ENCODE measurements at regions not wholly inside any gene's neighbourhood (a gene's known extent, or its start where the extent isn't known, plus 50 kb on each side); places are given as distances from the start of the nearest gene placed in this dataset.

DNA sequence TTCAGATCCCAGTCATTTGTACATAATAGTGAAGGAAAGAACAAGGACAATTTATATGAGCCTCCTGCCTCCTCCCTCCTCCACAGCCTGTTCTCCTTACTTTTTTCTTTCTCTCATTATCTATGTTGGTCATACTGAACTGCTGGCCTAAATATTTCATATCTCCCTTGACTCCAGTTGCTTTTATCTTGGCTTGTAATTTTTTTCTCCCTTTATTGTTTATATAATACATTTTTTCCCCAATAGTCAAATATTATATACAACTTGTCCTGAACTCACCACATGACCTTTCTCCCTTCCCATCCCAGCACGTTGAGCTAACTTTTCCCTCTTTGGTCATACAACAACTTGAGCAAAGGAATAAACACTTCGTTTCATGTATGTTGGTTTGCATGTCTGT, 752.1 kb downstream of the LTN1 start:
- TF ChIP-seq TCF12 (IDR thresholded peaks at IDR 0.05; ENCODE audit: low read depth) = no peak
- no peak for TF ChIP-seq FOXM1 (IDR thresholded peaks at IDR 0.05; ENCODE audit: borderline replicate concordance, low read depth)
- no peak for TF ChIP-seq CREB1 (IDR thresholded peaks at IDR 0.05; ENCODE audit: low read depth)

DNA sequence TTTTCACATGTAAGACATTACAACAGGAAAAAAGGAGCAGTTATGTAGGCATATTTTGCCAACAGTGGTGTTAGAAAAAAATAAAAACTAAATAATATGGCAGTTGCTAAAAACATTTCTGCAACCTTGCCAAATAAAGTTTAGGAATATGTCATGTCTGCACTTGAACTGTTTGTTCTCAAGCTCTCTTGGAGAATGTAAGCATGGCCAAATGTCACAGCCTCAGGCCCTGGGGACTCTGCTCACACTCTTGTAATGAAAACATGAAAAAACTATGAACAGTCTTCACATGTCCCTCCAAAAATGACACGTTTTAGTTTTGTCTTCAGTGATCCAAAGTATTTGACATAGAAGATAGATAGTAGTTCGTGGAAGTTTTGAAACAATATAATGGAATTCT, 753.3 kb downstream of the LTN1 start:
- TF ChIP-seq TCF12 (IDR thresholded peaks at IDR 0.05; ENCODE audit: low read depth) = no peak
- no peak for TF ChIP-seq EGR1 (IDR thresholded peaks at IDR 0.05)
- TF ChIP-seq, protein P1, sequence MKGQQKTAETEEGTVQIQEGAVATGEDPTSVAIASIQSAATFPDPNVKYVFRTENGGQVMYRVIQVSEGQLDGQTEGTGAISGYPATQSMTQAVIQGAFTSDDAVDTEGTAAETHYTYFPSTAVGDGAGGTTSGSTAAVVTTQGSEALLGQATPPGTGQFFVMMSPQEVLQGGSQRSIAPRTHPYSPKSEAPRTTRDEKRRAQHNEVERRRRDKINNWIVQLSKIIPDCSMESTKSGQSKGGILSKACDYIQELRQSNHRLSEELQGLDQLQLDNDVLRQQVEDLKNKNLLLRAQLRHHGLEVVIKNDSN (IDR thresholded peaks at IDR 0.05) = no peak
- no peak for TF ChIP-seq FOXM1 (IDR thresholded peaks at IDR 0.05; ENCODE audit: borderline replicate concordance, low read depth)
- TF ChIP-seq EP300 (IDR thresholded peaks at IDR 0.05; ENCODE audit: borderline replicate concordance) = no peak

DNA sequence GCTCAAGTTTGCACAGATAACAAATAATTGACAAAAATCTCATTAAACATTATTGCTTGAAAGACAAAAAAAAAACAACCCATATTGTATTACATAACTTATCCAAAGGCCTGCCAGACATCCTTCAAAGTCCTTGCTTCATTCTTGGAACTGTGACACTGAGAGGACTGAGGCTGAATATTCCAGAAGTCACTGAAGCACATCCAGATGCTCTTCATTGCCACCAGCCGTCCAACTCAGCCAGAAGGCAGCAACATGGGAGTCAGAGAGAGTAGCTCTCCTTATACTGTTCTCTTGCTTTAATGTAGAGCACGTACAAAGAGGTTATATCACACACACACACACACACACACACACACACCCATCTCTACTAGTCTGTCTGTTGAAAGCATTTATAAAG, 755.0 kb downstream of the LTN1 start:
- TF ChIP-seq, protein P2, sequence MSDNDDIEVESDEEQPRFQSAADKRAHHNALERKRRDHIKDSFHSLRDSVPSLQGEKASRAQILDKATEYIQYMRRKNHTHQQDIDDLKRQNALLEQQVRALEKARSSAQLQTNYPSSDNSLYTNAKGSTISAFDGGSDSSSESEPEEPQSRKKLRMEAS (IDR thresholded peaks at IDR 0.05) = no peak
- TF ChIP-seq ZBTB7A (IDR thresholded peaks at IDR 0.05; ENCODE audit: low read depth) (no peak), YY1 (IDR thresholded peaks at IDR 0.05; ENCODE audit: low read depth) (no peak), RAD21 (IDR thresholded peaks at IDR 0.05; ENCODE audit: low read depth) (no peak)
- TF ChIP-seq, protein P1 (IDR thresholded peaks at IDR 0.05) = no peak
- TF ChIP-seq, protein P3, sequence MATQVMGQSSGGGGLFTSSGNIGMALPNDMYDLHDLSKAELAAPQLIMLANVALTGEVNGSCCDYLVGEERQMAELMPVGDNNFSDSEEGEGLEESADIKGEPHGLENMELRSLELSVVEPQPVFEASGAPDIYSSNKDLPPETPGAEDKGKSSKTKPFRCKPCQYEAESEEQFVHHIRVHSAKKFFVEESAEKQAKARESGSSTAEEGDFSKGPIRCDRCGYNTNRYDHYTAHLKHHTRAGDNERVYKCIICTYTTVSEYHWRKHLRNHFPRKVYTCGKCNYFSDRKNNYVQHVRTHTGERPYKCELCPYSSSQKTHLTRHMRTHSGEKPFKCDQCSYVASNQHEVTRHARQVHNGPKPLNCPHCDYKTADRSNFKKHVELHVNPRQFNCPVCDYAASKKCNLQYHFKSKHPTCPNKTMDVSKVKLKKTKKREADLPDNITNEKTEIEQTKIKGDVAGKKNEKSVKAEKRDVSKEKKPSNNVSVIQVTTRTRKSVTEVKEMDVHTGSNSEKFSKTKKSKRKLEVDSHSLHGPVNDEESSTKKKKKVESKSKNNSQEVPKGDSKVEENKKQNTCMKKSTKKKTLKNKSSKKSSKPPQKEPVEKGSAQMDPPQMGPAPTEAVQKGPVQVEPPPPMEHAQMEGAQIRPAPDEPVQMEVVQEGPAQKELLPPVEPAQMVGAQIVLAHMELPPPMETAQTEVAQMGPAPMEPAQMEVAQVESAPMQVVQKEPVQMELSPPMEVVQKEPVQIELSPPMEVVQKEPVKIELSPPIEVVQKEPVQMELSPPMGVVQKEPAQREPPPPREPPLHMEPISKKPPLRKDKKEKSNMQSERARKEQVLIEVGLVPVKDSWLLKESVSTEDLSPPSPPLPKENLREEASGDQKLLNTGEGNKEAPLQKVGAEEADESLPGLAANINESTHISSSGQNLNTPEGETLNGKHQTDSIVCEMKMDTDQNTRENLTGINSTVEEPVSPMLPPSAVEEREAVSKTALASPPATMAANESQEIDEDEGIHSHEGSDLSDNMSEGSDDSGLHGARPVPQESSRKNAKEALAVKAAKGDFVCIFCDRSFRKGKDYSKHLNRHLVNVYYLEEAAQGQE (IDR thresholded peaks at IDR 0.05; ENCODE audit: low read depth) = no peak

DNA sequence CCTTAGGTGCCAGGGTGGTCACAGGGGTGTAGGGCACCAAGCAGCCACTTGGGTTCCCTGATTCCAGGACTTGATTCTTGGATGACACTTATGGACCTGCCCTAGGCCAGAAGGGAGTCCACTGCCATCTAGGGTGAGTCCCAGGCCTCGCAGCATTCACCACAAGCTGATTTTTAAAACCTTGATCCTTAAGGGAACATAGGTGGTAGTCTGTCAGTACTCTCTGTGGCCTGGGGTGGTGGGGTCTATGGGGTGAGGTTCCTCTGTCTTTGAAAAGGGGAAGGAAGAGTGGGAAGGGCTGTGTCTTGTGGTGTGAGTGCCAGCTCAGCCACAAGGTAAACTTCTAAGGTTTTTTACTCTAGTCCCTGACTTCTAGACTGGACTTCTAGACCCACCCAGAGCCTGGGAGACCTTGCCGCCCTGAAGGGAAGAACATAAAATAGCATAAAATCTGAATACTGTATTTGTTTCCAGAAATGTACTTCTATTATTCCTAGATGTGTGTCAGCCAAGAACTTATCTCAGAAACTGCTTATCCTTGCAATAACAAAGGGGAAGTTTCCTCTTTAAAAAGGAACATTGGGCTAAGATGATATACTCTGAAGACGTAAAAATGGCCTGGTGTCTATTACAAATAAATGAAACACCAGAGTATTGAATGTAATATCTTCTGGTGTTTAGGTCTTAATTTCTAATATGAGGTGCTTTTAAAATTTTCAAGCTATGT, 757.3 kb downstream of the LTN1 start:
- TF ChIP-seq TAF1 (IDR thresholded peaks at IDR 0.05; ENCODE audit: low read depth) (no peak), TEAD4 (IDR thresholded peaks at IDR 0.05) (no peak), EGR1 (IDR thresholded peaks at IDR 0.05) (no peak), CEBPB (IDR thresholded peaks at IDR 0.05) (no peak), EP300 (IDR thresholded peaks at IDR 0.05; ENCODE audit: borderline replicate concordance) (no peak), YY1 (IDR thresholded peaks at IDR 0.05; ENCODE audit: low read depth) (no peak), ZBTB7A (IDR thresholded peaks at IDR 0.05; ENCODE audit: low read depth) (no peak), RAD21 (IDR thresholded peaks at IDR 0.05; ENCODE audit: low read depth) (no peak), TCF12 (IDR thresholded peaks at IDR 0.05; ENCODE audit: low read depth) (no peak), NFIC (IDR thresholded peaks at IDR 0.05) (no peak), CREB1 (IDR thresholded peaks at IDR 0.05; ENCODE audit: low read depth) (no peak)
- TF ChIP-seq, protein P2 (IDR thresholded peaks at IDR 0.05) = no peak
- TF ChIP-seq, protein P3 (IDR thresholded peaks at IDR 0.05; ENCODE audit: low read depth) = no peak

DNA sequence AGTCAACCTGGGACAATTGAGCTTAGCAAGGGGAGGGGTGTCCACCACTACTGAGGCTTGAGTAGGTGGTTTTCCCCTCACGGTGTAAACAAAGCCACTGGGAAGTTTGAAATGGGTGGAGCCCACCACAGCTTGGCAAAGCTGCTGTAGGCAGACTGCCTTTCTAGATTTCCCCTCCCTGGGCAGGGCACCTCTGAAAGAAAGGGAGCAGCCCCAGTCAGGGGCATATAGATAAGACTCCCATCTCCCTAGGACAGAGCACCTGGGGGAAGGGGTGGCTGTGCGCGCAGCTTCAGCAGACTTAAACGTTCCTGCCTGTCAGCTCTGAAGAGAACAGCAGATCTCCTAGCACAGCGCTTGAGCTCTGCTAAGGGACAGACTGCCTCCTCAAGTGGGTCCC, 758.4 kb downstream of the LTN1 start:
- TF ChIP-seq CREB1 (IDR thresholded peaks at IDR 0.05; ENCODE audit: low read depth) (no peak), NFIC (IDR thresholded peaks at IDR 0.05) (no peak), YY1 (IDR thresholded peaks at IDR 0.05; ENCODE audit: low read depth) (no peak), TAF1 (IDR thresholded peaks at IDR 0.05; ENCODE audit: low read depth) (no peak), TCF12 (IDR thresholded peaks at IDR 0.05; ENCODE audit: low read depth) (no peak), EGR1 (IDR thresholded peaks at IDR 0.05) (no peak), RAD21 (IDR thresholded peaks at IDR 0.05; ENCODE audit: low read depth) (no peak), FOXM1 (IDR thresholded peaks at IDR 0.05; ENCODE audit: borderline replicate concordance, low read depth) (no peak), ZBTB7A (IDR thresholded peaks at IDR 0.05; ENCODE audit: low read depth) (no peak)
- TF ChIP-seq, protein P3 (IDR thresholded peaks at IDR 0.05; ENCODE audit: low read depth) = no peak
- TF ChIP-seq, protein P2 (IDR thresholded peaks at IDR 0.05) = no peak

Data from Ishikawa (cell line).